ENCODE measurements at regions not wholly inside any gene's neighbourhood (a gene's known extent, or its start where the extent isn't known, plus 50 kb on each side); places are given as distances from the start of the nearest gene placed in this dataset.
"Not testable (repeated sequence)": the region's sequence is repeated elsewhere in the genome, so short reads cannot be mapped to it uniquely, and the experiment has no call there.

DNA sequence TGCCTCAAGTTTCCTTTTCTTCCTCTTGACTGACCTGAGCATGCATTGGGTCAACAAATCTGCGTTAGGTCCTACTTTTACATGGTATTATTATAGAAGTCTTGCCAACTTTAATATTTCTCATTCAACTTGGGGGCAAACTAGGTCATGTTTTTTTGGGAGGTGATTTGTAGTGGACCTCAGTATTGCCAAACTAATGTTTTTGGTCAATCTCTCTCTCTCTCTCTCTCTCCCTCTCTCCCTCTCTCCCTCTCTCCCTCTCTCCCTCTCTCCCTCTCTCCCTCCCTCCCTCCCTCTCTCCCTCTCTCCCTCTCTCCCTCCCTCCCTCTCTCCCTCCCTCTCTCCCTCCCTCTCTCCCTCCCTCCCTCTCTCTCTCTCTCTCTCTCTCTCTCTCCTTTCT is 848.9 kb downstream of the MCTP2 start:
- TF ChIP-seq, protein P1, sequence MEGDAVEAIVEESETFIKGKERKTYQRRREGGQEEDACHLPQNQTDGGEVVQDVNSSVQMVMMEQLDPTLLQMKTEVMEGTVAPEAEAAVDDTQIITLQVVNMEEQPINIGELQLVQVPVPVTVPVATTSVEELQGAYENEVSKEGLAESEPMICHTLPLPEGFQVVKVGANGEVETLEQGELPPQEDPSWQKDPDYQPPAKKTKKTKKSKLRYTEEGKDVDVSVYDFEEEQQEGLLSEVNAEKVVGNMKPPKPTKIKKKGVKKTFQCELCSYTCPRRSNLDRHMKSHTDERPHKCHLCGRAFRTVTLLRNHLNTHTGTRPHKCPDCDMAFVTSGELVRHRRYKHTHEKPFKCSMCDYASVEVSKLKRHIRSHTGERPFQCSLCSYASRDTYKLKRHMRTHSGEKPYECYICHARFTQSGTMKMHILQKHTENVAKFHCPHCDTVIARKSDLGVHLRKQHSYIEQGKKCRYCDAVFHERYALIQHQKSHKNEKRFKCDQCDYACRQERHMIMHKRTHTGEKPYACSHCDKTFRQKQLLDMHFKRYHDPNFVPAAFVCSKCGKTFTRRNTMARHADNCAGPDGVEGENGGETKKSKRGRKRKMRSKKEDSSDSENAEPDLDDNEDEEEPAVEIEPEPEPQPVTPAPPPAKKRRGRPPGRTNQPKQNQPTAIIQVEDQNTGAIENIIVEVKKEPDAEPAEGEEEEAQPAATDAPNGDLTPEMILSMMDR (conservative IDR thresholded peaks at IDR 0.05 in 1 of 2, IDR thresholded peaks at IDR 0.05 in 1 of 2; ENCODE audit: extremely low read depth in 1 of 2, insufficient read depth in 1 of 2, low read depth in 1 of 2, low read length in 2 of 2) = not testable (repeated sequence)
- not testable (repeated sequence) for TF ChIP-seq EZH2 (IDR thresholded peaks at IDR 0.05; ENCODE audit: borderline replicate concordance, low read length)
